ENCODE measurements at regions not wholly inside any gene's neighbourhood (a gene's known extent, or its start where the extent isn't known, plus 50 kb on each side); places are given as distances from the start of the nearest gene placed in this dataset.

- H3K4me1 Mint-ChIP-seq (ENCODE audit: low read depth) = no peaks in the 10 kb centered on the region
- no peak overlapping the region for H3K27ac Mint-ChIP-seq
- peaks cover 0 to 3% of the 10 kb centered on the region in 2 donors for H3K9me3 Mint-ChIP-seq
- ATAC-seq (replicated peaks in 1 of 2) (no peak), DNase-seq (no peak)
- H3K4me3 Mint-ChIP-seq = no peak overlapping the region
- peaks cover 11% of the 10 kb centered on the region for H3K27me3 Mint-ChIP-seq (ENCODE audit: low read depth)
- H3K36me3 Mint-ChIP-seq (ENCODE audit: insufficient read depth in 2 of 2) = no peaks in the 10 kb centered on the region
These were observed 89.7 kb upstream of the ZNF469 start for GRCh38 chr16:88293097-88293496.

DNA sequence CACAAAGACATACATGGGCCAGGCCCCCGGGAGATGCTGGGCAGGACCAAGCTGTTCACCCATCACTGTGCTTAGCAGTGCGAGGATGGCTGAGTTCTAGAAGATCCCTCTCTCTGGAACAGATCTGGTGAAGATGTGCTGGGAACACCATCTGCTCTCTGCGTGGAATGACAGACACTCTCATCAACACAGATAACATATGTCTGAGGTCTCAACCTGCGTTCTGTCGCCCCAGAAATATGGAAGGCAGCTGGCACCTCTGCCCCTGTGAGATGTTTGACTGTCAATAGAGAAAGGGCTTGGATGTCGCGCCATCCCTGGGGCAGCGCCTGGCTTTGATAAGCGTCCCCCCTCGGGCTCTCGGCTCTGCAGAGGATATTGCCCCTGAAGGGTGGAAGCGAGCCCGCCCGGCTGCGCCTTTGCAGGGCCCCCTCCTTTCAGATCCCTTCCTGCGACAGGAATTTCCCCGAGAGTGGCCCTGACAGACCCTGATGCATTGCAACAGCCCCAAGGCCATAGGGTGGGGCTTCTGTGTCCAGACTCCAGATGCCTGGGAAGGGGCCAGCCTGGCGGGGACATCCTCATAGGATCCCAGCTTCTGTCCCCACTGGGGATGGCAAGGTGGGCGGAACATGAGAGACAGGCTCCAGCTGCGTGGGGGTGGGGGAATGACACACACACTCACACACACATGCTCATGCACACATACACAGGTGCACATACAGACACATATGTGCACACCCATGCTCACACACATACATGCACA lies 86.9 kb upstream of the ZNF469 start:
- DNase-seq (no peak), ATAC-seq (replicated peaks in 1 of 2) (no peak)
- no peaks in the 10 kb centered on the region for H3K36me3 Mint-ChIP-seq (ENCODE audit: insufficient read depth in 2 of 2)
- no peaks in the 10 kb centered on the region for H3K4me1 Mint-ChIP-seq (ENCODE audit: low read depth)
- H3K9me3 Mint-ChIP-seq = peaks cover 0 to 3% of the 10 kb centered on the region in 2 donors
- H3K4me3 Mint-ChIP-seq = no peak overlapping the region
- H3K27me3 Mint-ChIP-seq (ENCODE audit: low read depth) = peaks cover 11% of the 10 kb centered on the region
- no peak overlapping the region for H3K27ac Mint-ChIP-seq

DNA sequence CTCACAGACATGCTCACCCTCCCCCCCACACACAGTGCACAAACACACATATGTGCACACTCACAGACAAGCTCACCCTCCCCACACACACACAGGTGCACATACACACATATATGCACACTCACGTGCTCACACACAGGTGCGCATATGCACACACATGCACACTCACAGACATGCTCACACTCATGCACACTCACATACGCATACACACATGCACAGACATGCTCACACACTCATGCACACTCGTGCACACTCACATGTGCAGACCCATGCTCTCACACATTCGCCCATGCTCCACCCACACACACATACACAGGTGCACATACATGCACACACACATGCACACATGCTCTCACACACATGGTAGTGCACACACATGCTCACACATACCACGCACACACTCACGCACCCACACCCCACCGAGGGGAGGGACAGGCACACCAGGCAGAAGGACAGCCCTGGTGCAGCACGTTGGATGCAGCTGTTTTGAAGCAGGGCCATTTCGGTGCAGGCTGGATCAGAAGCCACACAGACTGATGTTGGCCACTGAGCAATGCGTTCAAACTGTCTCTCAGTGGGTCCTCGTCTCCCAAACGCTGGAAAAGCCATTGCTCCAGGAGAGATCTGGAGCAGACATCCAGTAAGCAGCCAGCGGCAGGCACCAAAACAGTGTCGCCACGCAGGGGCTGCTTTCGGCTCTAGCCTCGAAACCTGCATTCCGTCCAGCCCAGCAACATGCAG lies 86.2 kb upstream of the ZNF469 start:
- no peaks in the 10 kb centered on the region for H3K36me3 Mint-ChIP-seq (ENCODE audit: insufficient read depth in 2 of 2)
- DNase-seq (no peak), ATAC-seq (replicated peaks in 1 of 2) (no peak)
- H3K4me3 Mint-ChIP-seq = no peak overlapping the region
- H3K4me1 Mint-ChIP-seq (ENCODE audit: low read depth) = no peaks in the 10 kb centered on the region
- H3K27me3 Mint-ChIP-seq (ENCODE audit: low read depth) = peaks cover 11% of the 10 kb centered on the region
- H3K27ac Mint-ChIP-seq = no peak overlapping the region
- H3K9me3 Mint-ChIP-seq = peaks cover 0 to 3% of the 10 kb centered on the region in 2 donors

DNA sequence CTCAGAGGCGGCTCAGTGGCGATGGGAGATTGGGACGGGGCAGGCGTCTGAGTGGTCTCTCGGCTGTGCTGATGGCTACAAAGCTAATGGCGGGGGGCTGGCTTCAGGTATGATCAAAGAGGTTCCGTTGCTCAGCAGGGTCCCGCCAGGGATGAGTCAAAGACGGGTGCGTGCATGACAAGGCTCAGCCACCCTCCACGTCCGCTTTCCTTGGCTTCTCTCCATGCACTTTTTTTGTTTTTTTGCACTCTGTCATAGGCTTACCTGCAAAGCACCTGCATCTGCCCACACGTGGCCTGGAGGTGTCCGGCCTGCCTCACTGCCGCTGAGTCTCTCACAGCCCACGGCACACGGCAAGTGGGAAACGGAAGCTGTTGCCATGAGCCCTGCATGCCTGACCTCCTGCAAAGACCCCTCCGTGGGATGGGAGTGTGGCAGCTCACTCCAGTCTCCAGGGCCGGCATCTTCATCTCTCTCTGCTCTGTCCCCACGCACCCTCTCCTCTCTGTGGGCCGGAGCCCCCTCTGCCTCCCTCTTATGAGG lies 85.5 kb upstream of the ZNF469 start:
- DNase-seq = no peak
- Mint-ChIP-seq H3K27me3 (ENCODE audit: low read depth) (peaks cover 11% of the 10 kb centered on the region), H3K36me3 (ENCODE audit: insufficient read depth in 2 of 2) (no peaks in the 10 kb centered on the region), H3K27ac (no peak overlapping the region), H3K4me3 (no peak overlapping the region), H3K4me1 (ENCODE audit: low read depth) (no peaks in the 10 kb centered on the region), H3K9me3 (peaks cover 0 to 3% of the 10 kb centered on the region in 2 donors)
- no peak for ATAC-seq (replicated peaks in 1 of 2)

DNA sequence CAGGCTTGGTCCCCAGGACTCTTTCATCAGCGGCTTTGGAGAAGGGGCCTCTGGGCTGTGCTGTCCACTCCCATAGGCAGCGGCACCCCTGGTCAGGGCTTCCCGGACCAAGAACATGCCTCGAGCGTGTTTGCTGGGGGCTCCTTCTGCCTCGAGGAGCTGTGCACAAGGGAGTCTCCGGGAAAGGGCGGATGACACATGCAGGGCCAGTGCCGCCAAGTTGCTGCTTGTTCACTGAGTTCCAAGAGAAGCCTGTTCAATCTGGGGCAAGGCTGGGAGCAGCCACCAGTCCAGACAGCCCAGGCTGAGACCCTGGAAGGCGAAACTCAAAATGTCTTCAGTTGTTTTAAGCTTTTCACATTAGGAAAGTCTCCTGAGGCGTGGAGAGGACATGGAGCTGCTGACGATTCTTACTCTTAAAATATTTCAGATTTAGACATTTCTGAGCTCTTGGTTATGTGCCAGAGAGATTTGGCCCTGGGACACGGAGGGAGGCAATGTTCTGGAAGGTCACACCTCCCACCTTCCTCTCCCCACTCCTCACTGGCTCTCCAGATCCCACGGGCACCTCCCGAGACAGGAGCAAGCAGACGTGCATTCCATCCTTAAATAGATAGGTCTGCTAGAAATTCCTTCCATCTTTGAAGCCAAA lies 84.5 kb upstream of the ZNF469 start:
- Mint-ChIP-seq H3K4me3 (no peak overlapping the region), H3K27ac (no peak overlapping the region), H3K9me3 (peaks cover 0 to 3% of the 10 kb centered on the region in 2 donors), H3K4me1 (ENCODE audit: low read depth) (no peaks in the 10 kb centered on the region), H3K36me3 (ENCODE audit: insufficient read depth in 2 of 2) (no peaks in the 10 kb centered on the region), H3K27me3 (ENCODE audit: low read depth) (peaks cover 6% of the 10 kb centered on the region)
- DNase-seq (no peak), ATAC-seq (replicated peaks in 1 of 2) (no peak)

DNA sequence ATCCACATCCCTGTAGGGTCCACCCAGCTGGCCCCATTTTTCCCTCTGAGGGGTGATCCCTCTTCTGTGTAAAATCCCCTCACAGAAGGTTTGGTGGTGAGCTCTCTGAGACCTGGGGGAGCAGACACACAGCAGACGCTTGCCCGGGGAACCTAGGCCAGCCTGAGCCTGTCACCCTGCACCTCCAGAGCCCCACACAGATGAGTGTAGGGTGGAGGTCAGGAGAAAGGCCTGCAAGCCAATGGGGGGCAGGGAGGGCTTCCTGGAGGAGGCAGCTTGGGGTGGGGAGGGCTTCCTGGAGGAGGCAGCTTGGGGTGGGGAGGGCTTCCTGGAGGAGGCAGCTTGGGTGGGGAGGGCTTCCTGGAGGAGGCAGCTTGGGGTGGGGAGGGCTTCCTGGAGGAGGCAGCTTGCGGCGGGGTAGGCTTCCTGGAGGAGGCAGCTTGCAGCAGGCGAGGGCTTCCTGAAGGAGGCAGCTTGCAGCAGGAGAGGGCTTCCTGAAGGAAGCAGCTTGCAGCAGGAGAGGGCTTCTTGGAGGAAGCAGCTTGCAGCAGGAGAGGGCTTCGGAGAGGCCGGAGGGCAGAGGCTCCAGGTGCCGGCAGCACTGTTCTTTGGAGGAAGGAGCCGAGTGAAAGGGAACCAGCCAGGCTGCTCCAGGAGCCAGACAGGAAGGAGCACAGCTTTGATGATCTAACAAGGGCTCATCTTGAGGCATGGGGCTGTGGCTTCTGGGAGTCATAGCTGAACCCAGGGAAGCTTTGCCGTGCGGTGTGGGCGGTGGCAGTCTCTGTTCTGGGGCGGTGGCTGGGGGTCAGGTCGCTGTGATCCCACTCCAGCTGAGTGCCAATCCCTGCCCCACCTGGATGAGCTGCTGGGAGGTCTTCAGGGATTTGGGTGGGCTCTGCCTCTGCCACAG lies 83.7 kb upstream of the ZNF469 start:
- Mint-ChIP-seq H3K27ac (no peak overlapping the region), H3K4me3 (no peak overlapping the region), H3K27me3 (ENCODE audit: low read depth) (peaks cover 6% of the 10 kb centered on the region), H3K36me3 (ENCODE audit: insufficient read depth in 2 of 2) (no peaks in the 10 kb centered on the region), H3K9me3 (peaks cover 0 to 3% of the 10 kb centered on the region in 2 donors), H3K4me1 (ENCODE audit: low read depth) (no peaks in the 10 kb centered on the region)
- peak in 1 of 2 donors; percentile 51 for ATAC-seq (replicated peaks in 1 of 2)
- peak in 1 of 2 donors; percentile 6 for DNase-seq

DNA sequence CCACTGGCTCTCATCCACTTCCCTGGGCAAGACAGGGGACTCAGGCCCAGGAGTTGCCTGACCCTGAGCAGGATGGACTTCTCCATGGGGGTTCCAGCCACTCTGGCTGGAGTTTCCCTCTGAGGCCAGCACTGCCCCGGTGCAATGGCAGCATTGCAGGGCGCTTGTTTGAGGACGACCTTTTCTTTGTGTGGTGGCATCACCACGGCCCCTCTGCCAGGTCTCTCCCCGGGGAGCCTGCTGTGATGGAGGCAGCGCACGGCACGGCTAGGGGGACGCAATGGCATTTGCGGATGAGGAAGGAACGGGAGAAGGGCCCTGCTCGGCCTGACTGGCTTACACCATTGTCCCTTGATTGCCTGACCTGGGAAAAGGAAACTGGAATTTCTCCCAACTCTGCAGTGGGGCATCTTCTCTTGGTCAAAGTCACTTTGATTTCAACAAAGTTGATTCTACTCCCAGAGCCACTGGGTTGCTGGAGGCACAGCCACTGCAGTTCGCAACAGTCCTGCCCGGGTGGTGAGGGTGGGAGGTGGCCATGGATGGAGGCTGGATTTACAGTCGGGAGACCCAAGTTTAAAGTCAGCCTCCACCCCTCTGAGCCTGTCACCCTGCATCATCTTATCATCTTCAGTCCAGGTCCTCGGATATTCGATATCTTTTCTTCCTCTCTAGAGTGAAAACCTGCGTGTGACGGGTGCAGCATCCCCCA lies 82.9 kb upstream of the ZNF469 start:
- Mint-ChIP-seq H3K27me3 (ENCODE audit: low read depth) (peaks cover 6% of the 10 kb centered on the region), H3K4me3 (no peak overlapping the region), H3K4me1 (ENCODE audit: low read depth) (no peaks in the 10 kb centered on the region), H3K27ac (no peak overlapping the region), H3K36me3 (ENCODE audit: insufficient read depth in 2 of 2) (no peaks in the 10 kb centered on the region), H3K9me3 (peaks cover 0 to 3% of the 10 kb centered on the region in 2 donors)
- no peak for ATAC-seq (replicated peaks in 1 of 2)
- no peak for DNase-seq

DNA sequence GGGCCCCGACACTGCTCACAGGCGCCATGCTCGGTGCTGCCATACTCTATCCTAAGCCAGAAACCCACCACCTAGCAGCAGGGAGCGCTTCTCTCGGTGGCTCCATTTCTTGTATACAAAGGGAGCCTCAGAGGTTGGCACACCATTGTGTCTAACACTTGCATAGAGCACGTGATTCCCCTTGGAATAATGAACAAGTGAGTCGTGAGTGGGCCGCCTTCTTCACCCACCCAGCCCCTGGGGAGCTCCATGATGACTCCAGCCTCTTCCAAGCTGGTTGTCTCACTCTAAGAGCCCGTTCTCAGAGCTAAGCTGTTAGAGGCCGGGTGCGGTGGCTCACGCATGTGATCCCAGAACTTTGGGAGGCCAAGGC lies 82.3 kb upstream of the ZNF469 start:
- ATAC-seq (replicated peaks in 1 of 2) = no peak
- no peaks in the 10 kb centered on the region for H3K4me1 Mint-ChIP-seq (ENCODE audit: low read depth)
- peaks cover 6% of the 10 kb centered on the region for H3K27me3 Mint-ChIP-seq (ENCODE audit: low read depth)
- no peak overlapping the region for H3K27ac Mint-ChIP-seq
- H3K9me3 Mint-ChIP-seq = peaks cover 2 to 7% of the 10 kb centered on the region in 2 donors
- H3K36me3 Mint-ChIP-seq (ENCODE audit: insufficient read depth in 2 of 2) = no peaks in the 10 kb centered on the region
- DNase-seq = no peak
- no peak overlapping the region for H3K4me3 Mint-ChIP-seq

DNA sequence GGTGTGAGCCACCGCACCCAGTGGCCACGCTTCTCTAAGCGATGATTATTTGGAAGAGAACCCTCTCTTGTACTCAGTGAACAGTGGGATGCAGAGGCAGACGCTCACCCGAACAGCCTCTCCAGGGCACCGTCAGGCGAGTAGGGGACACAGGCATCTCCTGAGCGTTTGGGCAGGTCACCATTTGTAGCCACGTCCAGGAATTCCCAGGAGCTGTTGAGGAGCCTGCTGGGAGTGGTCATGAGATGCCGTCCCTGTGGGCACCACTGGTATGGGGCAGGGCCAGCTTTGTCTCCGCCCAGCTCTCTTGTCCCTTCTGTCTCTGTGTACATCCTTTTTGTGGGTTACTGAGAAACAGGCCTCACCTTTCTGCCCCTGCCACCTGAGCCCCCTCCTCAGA lies 81.3 kb upstream of the ZNF469 start:
- no peak overlapping the region for H3K4me3 Mint-ChIP-seq
- no peaks in the 10 kb centered on the region for H3K4me1 Mint-ChIP-seq (ENCODE audit: low read depth)
- DNase-seq (no peak), ATAC-seq (replicated peaks in 1 of 2) (no peak)
- no peak overlapping the region for H3K27ac Mint-ChIP-seq
- no peaks in the 10 kb centered on the region for H3K36me3 Mint-ChIP-seq (ENCODE audit: insufficient read depth in 2 of 2)
- peaks cover 6 to 11% of the 10 kb centered on the region in 2 donors for H3K9me3 Mint-ChIP-seq
- H3K27me3 Mint-ChIP-seq (ENCODE audit: low read depth) = peaks cover 3% of the 10 kb centered on the region

- no peaks in the 10 kb centered on the region for H3K27me3 Mint-ChIP-seq (ENCODE audit: low read depth)
- no peak overlapping the region for H3K27ac Mint-ChIP-seq
- H3K9me3 Mint-ChIP-seq = peaks cover 6 to 9% of the 10 kb centered on the region in 2 donors
- DNase-seq (no peak), ATAC-seq (replicated peaks in 1 of 2) (no peak)
- H3K36me3 Mint-ChIP-seq (ENCODE audit: insufficient read depth in 2 of 2) = no peaks in the 10 kb centered on the region
- H3K4me1 Mint-ChIP-seq (ENCODE audit: low read depth) = no peaks in the 10 kb centered on the region
- H3K4me3 Mint-ChIP-seq = no peak overlapping the region
These were observed 80.9 kb upstream of the ZNF469 start for GRCh38 chr16:88301886-88302285.

- ATAC-seq (replicated peaks in 1 of 2) (no peak), DNase-seq (no peak)
- Mint-ChIP-seq H3K4me3 (no peak overlapping the region), H3K9me3 (peaks cover 6 to 9% of the 10 kb centered on the region in 2 donors), H3K27ac (no peak overlapping the region), H3K36me3 (ENCODE audit: insufficient read depth in 2 of 2) (no peaks in the 10 kb centered on the region), H3K4me1 (ENCODE audit: low read depth) (no peaks in the 10 kb centered on the region), H3K27me3 (ENCODE audit: low read depth) (no peaks in the 10 kb centered on the region)
These were observed 80.1 kb upstream of the ZNF469 start for GRCh38 chr16:88302666-88303065.

GRCh38 chr16:88303405-88303804 lies 79.4 kb upstream of the ZNF469 start:
- no peak overlapping the region for H3K4me3 Mint-ChIP-seq
- no peak overlapping the region for H3K27ac Mint-ChIP-seq
- DNase-seq = no peak
- H3K27me3 Mint-ChIP-seq (ENCODE audit: low read depth) = peaks cover under 1% of the 10 kb centered on the region
- no peaks in the 10 kb centered on the region for H3K4me1 Mint-ChIP-seq (ENCODE audit: low read depth)
- no peaks in the 10 kb centered on the region for H3K36me3 Mint-ChIP-seq (ENCODE audit: insufficient read depth in 2 of 2)
- ATAC-seq (replicated peaks in 1 of 2) = no peak
- peaks cover 6 to 9% of the 10 kb centered on the region in 2 donors for H3K9me3 Mint-ChIP-seq
